Fibroblast of skin of abdomen (primary cell): ENCODE measurements at regions not wholly inside any gene's neighbourhood (a gene's known extent, or its start where the extent isn't known, plus 50 kb on each side); places are given as distances from the start of the nearest gene placed in this dataset.

Experiments used
- DNase-seq: peaks from one replicate; pipeline ENCODE4 v3.0.0-alpha.2; 2013

DNA sequence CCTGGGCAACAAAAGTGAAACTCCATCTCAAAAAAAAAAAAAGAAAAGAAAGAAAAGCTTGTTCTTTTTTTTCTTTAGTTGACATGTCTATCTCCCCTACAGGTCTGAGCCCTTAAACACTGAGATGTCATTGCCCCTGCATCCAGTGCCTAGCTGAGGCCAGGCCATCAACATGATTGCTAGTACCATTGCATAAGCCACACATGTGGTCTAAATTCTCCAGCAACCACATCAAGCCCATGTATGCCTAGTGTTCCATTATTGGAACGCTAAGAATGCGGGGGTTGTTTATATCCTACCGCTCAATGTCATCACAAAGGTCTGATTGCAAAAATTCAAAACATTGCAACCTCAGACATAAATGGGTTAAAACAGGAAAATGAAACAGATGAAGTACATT is 62.7 kb downstream of the NPTX2 start:
- DNase-seq, result no peak

GRCh38 chr7:98681511-98681910 is 64.4 kb downstream of the NPTX2 start:
- no peak for DNase-seq

GRCh38 chr7:98681951-98682350 is 64.9 kb downstream of the NPTX2 start:
- no peak for DNase-seq

DNA sequence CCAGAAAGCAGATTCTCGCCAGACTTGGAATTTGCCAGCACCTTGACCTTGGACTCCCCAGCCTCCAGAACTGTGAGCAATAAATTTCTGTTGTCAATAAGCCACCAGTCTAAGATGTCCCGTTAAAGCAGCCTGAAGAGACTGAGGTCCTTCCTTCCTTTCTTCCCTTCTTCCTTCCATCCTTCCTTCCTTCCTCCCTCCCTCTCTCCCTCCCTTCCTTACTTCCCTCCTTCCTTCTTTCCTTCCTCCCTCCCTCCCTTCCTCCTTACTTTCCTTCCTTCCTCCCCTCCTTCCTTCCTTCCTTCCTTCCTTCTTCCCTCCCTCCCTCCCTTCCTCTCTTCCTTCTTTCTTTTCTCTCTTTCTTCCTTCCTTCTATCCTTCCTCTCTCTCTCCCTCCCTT is 66.4 kb downstream of the NPTX2 start:
- no peak for DNase-seq

DNA sequence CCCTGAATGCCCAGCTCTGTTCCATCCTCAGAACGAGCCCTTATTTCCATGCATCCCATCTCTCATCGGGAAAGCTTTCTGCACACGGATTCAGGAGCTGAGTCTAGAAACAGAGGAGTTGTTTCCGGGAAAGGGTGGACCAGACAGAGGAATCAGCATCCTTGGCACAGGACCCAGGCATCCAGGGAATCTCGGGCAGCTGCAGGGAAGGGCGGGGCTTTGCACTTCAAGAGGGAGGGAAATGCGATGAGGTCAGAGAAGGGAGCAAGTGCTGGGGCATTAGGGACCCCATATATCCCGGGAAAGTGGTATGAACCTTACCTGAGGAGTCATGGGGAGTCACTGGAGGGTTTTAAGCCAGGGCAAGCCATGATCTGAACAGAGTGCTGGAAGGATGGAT is 68.5 kb downstream of the NPTX2 start:
- DNase-seq, result no peak

DNA sequence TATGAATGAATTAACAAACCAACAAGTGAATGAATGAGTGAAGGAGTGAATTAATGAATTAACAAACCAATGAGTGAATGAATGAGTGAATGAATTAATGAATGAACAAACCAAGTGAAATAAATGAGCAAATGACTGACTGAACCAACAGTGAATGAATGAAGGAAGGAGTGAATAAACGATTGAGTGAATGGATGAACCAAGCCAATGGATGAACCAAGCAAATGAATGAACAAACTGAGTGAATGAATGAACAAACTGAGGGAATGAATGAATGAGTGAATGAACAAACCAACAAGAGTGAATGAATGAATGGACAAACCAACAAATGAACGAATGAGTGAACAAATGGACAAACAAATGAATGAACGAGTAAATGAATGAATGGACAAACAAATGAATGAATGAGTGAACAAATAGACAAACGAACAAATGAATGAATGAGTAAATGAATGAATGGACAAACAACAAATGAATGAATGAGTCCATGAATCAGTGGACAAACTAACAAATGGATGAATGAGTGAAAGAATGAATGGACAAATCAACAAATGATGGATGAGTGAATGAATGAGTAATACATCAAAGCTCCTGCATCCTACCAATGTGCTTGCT is 69.5 kb downstream of the NPTX2 start:
- no peak for DNase-seq

- DNase-seq, result no peak
These were observed 70.1 kb downstream of the NPTX2 start for GRCh38 chr7:98687111-98687751.

GRCh38 chr7:98691619-98692018 is 74.5 kb downstream of the NPTX2 start:
- no peak for DNase-seq

DNA sequence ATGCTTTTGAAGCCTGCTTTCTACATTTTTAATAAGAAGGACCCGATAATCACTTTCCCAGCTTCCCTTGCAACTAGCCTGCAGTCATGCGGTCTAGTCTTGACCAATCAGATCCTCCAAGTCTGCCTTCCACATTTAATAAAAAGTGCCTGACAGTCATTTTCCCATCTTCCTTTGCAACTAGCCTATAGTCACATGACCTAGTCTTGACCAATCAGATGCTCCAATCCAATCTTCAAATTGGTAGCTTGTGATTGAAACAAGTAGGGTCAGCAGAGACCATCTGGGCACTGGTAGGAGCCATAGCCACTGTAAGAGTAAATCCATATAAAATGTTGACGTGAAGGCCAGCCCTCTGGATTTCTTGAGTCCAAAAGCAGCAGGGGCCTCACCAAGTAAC is 80.0 kb downstream of the NPTX2 start:
- no peak for DNase-seq

DNA sequence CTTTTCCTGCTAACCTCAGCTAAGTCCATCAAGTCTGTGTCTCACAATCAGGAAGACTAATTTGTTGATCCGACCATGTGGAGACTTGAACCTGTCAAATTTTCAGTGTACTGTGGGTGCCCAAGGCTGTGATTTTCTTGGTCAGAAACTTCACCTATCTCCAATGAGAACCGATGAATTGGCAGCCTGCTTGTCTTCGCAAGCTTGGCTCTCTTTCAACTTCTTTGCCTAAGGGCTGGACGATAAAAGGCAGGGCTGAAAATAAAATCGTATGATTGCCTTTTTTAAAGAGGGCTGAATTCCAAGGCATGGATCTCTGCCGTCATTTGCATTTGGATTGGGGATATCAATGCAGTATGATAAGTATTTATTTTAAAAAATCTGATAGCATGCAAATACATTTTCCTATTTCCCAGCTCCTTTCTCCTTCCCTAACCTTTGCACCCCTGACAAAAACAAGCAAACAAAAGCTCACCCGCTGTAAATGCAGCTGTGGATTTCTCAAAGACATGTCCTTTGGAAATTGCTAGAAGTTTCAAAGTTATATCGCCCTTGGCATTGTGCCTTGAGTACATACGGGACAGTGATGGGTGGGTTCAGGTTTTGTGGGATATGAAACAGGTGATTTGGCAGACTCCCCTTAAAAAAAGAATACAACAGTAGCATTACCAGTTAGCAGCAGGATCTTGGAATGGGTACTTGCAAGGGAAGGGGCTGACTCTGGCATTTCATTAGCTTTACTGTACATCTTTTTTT is 80.6 kb downstream of the NPTX2 start:
- no peak for DNase-seq

DNA sequence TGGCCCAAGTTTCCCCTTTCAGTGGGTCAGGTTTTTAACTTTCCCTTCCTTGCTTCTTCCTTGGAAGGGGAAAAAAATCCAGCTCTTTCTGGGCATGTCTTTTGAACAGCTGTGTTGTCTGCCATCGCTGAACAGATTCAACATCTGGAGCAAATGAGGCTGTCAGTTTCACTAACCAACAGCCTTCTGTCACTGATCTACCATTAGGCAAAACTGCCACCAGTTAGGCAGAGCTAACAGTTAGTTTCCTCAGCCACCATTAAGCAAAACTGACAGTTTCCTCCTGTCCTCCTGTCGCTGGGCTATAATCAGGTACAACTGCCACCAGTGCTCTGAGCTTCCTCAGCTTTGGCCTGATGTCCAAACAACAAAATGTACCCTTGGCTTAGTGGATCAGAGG is 81.9 kb downstream of the NPTX2 start:
- no peak for DNase-seq

DNA sequence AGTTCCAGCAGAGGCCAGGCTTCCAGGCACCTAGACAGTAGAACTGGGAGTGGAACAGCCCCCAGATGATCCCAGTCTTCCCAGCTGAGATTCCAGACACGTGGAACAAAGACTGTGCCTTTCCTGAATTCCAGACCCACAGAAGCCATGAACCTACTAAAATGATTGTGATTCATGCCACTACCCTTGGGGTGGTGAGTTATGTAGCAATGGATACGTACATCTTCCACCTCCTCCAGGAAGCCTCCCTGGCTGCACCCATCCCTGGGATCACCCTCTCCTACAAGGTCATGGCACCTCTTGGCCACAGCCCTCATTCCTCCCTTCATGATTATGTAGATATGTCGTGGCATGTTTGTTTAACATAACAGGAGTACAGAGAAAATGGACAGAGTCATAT is 83.4 kb downstream of the NPTX2 start:
- no peak for DNase-seq

- DNase-seq, result no peak
These were observed 84.3 kb downstream of the NPTX2 start for GRCh38 chr7:98701372-98701771.

DNA sequence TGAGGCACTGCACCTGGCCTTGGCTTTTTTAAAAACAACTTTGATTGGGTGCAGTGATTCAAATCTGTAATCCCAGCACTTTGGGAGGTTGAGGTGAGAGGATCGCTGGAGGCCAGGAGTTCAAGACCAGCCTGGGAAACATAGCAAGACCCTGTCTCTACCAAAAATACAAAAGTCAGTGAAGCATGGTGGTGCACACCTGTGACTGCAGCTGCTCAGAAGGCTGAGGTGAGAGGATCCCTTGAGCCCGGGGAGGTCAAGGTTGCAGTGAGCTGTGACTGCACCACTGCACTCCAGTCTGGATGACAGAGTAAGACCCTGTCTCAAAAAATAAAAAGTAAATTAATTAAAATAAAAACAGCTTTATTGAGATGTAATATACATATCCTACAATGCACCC is 84.9 kb downstream of the NPTX2 start:
- no peak for DNase-seq

GRCh38 chr7:98703916-98704315 is 86.8 kb downstream of the NPTX2 start:
- DNase-seq, result no peak

GRCh38 chr7:98705626-98706025 is 88.5 kb downstream of the NPTX2 start:
- DNase-seq, result no peak

DNA sequence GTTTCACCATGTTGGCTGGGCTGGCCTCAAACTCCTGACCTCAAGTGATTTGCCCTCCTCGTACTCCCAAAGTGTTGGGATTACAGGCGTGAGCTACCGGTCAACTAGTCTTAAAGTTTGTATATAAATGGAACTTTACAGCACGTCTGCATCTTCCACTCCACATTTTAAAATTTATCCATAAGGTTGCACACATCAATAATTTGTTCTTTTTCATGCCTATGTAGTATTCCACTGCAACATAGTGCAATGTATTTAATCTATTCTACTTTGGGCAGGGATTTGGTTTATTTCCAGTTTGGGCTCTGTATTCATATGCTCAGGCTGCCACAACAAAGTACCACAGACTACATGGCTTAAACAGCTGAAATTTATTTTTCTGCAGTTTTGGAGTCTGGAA is 90.0 kb downstream of the NPTX2 start:
- DNase-seq, result no peak

- DNase-seq, result no peak
These were observed 94.9 kb downstream of the NPTX2 start for GRCh38 chr7:98711945-98712344.

- DNase-seq, result no peak
These were observed 96.2 kb downstream of the NPTX2 start for GRCh38 chr7:98713165-98713810.

DNA sequence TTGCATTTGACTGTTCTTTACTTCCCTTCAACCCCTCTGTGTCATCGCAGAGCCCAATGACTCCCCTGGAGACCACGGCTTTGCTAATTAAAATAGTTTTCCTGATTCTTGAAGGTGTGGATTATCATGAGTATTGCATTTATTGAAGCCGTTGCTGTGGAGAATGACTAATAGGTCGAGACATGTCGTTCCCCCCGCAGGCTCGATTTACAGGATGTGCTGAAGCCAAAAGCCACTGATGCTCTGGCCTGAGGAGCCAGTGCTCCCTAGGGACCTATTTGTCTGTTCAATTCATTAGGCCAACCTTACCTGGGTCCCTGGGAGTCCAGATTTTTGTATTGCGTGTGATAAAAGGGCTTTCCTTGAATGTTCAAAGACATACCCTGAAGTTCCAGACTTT is 102.3 kb downstream of the NPTX2 start:
- no peak for DNase-seq

GRCh38 chr7:98722402-98722801 is 105.3 kb downstream of the NPTX2 start:
- no peak for DNase-seq

- DNase-seq, result peak; percentile 4
These were observed 107.5 kb downstream of the NPTX2 start for GRCh38 chr7:98724591-98724990.

- no peak for DNase-seq
These were observed 110.1 kb downstream of the NPTX2 start for GRCh38 chr7:98727146-98727709.
